GM23248 (cell line): ENCODE measurements at regions not wholly inside any gene's neighbourhood (a gene's known extent, or its start where the extent isn't known, plus 50 kb on each side); places are given as distances from the start of the nearest gene placed in this dataset.

Experiments
- EZH2 ChIP-seq: fragments of 200-600 bp; sonication (generic); IDR thresholded peaks from 2 replicates; pipeline ENCODE4 v1.6.1; 2018; ENCODE audit warnings: antibody characterized with exemption, mild to moderate bottlenecking; ENCODE audit not compliant: insufficient read depth, poor library complexity, severe bottlenecking
- EZH2phosphoT487 ChIP-seq: fragments of 200-600 bp; sonication (generic); IDR thresholded peaks from 2 replicates; pipeline ENCODE4 v1.6.1; 2018; ENCODE audit warnings: antibody characterized with exemption, moderate library complexity, mild to moderate bottlenecking, low read depth; ENCODE audit not compliant: insufficient read depth

DNA sequence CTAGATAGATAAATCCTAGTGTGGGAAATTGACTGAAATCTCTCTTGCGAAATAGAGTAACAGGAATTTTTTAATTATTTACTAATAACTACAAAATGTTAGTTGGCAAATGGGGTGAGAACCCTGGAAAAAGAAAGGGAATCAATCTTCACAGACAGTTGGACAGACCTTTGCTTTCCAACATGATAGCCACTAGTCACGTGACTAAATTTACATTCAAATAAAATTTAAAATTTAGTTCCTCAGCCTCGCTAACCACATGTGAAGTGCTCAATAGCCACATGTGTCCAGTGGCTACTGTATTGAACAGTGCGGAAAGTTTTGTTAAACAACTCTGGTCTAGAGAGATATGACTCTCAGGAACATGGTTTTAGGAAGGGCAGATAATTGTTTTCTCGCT is 289.9 kb upstream of the RASA1 start:
- TF ChIP-seq EZH2, result no peak
- no peak for TF ChIP-seq EZH2phosphoT487
